K562 (cell line): ENCODE measurements at regions not wholly inside any gene's neighbourhood (a gene's known extent, or its start where the extent isn't known, plus 50 kb on each side); places are given as distances from the start of the nearest gene placed in this dataset.

Experiments used
- CHD2 ChIP-seq: IDR thresholded peaks from 2 replicates; pipeline ENCODE4 v1.6.1; 2011; ENCODE audit warnings: low read depth, low read length
- GABPB2 ChIP-seq: fragments of 250-450 bp; sonication (Bioruptor Pico); conservative IDR thresholded peaks from 2 replicates; pipeline ENCODE4 v1.5.1; 2021; ENCODE audit warnings: mild to moderate bottlenecking
- POLR2AphosphoS5 ChIP-seq: IDR thresholded peaks from 2 replicates; pipeline ENCODE4 v1.6.1; 2011; ENCODE audit warnings: mild to moderate bottlenecking, low read depth, low read length, moderate library complexity; ENCODE audit not compliant: control insufficient read depth, insufficient read depth
- RNF2 ChIP-seq: sonication (generic); IDR thresholded peaks from 2 replicates; pipeline ENCODE4 v1.6.1; 2016
- SPI1 ChIP-seq: IDR thresholded peaks from 2 replicates; pipeline ENCODE4 v1.6.1; 2011; ENCODE audit warnings: low read depth, low read length, control low read depth, borderline replicate concordance
- STAT5A ChIP-seq: IDR thresholded peaks from 2 replicates; pipeline ENCODE4 v1.6.1; 2012; ENCODE audit warnings: low read length, inconsistent platforms, borderline replicate concordance
- ZNF134 ChIP-seq: fragments of 250-450 bp; sonication (Bioruptor Pico); conservative IDR thresholded peaks from 2 replicates; pipeline ENCODE4 v1.4.0; 2020
- TF ChIP-seq, protein P1 (sequence below), 2 experiments: IDR thresholded peaks; 2 replicates each; pipeline ENCODE4 v1.6.1; 2011; ENCODE audit warnings: borderline replicate concordance in 1 of 2, control low read depth in 1 of 2, low read depth in 1 of 2, low read length in 1 of 2, mild to moderate bottlenecking in 1 of 2, mixed read lengths in 1 of 2, moderate library complexity in 1 of 2; ENCODE audit not compliant: insufficient read depth in 1 of 2, insufficient read length in 1 of 2, poor library complexity in 1 of 2, severe bottlenecking in 1 of 2; ENCODE audit errors: extremely low read depth in 1 of 2

DNA sequence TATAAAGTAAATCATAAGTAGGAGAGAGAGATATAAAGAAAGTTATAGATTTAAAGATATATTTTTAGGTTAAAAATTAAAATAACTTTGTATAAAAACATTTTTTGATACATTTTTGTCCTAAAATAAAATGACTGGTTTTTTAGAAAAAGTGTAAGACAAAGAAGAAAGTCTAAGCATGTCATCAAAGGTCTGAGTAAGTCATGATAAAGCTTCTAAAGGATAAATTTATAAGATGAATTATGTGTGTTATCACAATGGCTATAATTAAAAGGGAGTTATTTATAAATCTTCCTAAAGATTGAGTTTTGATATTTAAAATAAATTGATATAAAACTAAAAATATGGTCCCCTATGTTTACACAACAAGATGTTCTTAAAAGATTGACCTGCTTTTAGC, 370.9 kb downstream of the PTPRU start:
- no peak for TF ChIP-seq SPI1
- TF ChIP-seq, protein P1, sequence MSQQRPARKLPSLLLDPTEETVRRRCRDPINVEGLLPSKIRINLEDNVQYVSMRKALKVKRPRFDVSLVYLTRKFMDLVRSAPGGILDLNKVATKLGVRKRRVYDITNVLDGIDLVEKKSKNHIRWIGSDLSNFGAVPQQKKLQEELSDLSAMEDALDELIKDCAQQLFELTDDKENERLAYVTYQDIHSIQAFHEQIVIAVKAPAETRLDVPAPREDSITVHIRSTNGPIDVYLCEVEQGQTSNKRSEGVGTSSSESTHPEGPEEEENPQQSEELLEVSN (IDR thresholded peaks at IDR 0.05; ENCODE audit: borderline replicate concordance in 1 of 2, extremely low read depth in 1 of 2, insufficient read depth in 1 of 2, insufficient read length in 1 of 2, low read depth in 1 of 2, low read length in 1 of 2, poor library complexity in 1 of 2, severe bottlenecking in 1 of 2), result no peak
- no peak for TF ChIP-seq POLR2AphosphoS5
- no peak for TF ChIP-seq GABPB2 (CRISPR knock-in tag)
- TF ChIP-seq ZNF134 (CRISPR knock-in tag), result no peak
- no peak for TF ChIP-seq RNF2
- TF ChIP-seq CHD2, result no peak
- TF ChIP-seq STAT5A, result no peak
